ENCODE measurements at regions not wholly inside any gene's neighbourhood (a gene's known extent, or its start where the extent isn't known, plus 50 kb on each side); places are given as distances from the start of the nearest gene placed in this dataset.

DNA sequence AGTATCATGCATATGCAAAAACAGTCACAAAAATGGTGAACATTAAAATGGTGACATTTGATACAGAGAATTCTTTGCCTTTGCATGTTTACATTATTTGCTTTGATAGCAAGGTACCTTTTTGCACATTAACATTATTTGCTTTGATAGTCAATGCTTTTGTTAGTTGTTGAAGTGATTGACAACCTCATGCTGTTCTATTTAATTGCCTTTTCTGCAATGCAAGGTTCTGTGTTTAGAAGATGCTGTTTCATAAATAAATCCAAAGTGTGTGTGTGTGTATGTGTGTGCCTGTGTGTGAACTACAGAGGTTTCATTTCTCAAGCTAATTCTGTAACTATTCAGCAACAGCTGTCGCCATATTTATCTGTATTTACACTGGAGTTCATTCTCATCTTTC lies 668.7 kb downstream of the NR2F1-AS1 start:
- no peak for TF ChIP-seq POLR2A (IDR thresholded peaks at IDR 0.05; ENCODE audit: extremely low read depth, insufficient read length)
- TF ChIP-seq, protein P1, sequence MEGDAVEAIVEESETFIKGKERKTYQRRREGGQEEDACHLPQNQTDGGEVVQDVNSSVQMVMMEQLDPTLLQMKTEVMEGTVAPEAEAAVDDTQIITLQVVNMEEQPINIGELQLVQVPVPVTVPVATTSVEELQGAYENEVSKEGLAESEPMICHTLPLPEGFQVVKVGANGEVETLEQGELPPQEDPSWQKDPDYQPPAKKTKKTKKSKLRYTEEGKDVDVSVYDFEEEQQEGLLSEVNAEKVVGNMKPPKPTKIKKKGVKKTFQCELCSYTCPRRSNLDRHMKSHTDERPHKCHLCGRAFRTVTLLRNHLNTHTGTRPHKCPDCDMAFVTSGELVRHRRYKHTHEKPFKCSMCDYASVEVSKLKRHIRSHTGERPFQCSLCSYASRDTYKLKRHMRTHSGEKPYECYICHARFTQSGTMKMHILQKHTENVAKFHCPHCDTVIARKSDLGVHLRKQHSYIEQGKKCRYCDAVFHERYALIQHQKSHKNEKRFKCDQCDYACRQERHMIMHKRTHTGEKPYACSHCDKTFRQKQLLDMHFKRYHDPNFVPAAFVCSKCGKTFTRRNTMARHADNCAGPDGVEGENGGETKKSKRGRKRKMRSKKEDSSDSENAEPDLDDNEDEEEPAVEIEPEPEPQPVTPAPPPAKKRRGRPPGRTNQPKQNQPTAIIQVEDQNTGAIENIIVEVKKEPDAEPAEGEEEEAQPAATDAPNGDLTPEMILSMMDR (IDR thresholded peaks at IDR 0.05; ENCODE audit: low read depth, low read length): no peak
- TF ChIP-seq, protein P2, sequence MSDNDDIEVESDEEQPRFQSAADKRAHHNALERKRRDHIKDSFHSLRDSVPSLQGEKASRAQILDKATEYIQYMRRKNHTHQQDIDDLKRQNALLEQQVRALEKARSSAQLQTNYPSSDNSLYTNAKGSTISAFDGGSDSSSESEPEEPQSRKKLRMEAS (IDR thresholded peaks at IDR 0.05; ENCODE audit: low read depth, low read length): no peak

Measured in NB4 (cell line).